GM18505 (cell line): ENCODE measurements at regions not wholly inside any gene's neighbourhood (a gene's known extent, or its start where the extent isn't known, plus 50 kb on each side); places are given as distances from the start of the nearest gene placed in this dataset.

Experiments used
- ATAC-seq: cut with Tn5 transposase; IDR thresholded peaks from one replicate; pipeline ENCODE4 v1.9.1; 2021; ENCODE audit not compliant: unreplicated experiment
- POLR2A ChIP-seq: IDR thresholded peaks from 4 replicates; pipeline ENCODE4 v1.6.1; 2011; ENCODE audit warnings: borderline replicate concordance; ENCODE audit not compliant: insufficient read depth, insufficient read length; ENCODE audit errors: extremely low read depth

DNA sequence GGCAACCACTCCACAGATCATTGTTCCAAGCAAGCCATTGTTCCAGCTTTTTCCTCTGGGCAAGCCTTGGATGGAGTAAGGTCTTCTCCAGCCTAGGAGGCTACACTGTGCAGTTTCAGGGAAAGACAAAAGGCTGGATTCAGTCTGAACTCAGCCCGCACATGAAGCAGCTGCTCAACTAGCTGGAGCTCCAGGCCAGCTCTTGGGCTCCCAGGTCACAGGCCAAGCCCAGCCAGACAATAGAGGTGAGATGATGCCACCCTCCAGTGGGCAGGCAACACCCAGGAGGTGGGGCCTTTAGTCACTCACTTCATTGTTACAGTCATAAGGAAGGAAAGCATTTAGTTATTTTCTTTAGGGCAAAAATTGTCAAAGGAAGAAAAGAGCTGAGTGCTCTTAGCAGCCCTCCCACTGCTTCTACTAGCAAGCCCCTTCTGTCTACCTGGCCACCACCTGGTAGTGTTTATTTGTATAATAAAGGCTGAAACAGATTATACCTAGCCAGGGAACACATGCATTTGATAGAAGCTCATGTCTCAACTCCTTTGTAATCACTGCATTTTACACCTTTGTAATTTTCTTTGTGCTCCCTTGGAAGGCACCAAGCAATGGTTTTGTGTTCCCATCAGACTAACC, 253.4 kb downstream of the WDR11 start:
- no peak for TF ChIP-seq POLR2A
- no peak for ATAC-seq

DNA sequence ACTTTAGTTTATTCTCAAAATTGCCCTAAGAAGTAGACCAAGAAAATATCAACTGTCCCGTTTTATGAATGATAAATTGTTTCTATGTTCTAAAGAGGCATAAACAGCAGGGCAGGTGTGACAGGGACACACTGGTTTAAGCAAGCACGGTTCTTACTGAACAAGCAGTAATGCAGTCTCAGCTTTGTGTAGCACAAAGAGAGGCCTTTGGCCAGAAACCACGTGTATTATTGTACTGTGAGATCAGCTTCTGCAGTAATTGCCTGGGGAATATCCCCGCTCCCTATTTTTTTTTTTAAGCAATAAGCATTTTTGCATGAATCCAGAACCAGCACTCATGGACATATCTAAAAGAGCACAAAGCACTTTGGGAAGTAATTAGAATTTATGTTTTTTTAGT, 255.4 kb downstream of the WDR11 start:
- ATAC-seq, result no peak
- no peak for TF ChIP-seq POLR2A

GRCh38 chr10:121108051-121108450, 256.9 kb downstream of the WDR11 start:
- no peak for ATAC-seq
- no peak for TF ChIP-seq POLR2A

- ATAC-seq, result no peak
- TF ChIP-seq POLR2A, result no peak
These were observed 259.2 kb downstream of the WDR11 start for GRCh38 chr10:121110369-121110768.

GRCh38 chr10:121112136-121112535, 261.0 kb downstream of the WDR11 start:
- no peak for TF ChIP-seq POLR2A
- no peak for ATAC-seq

- TF ChIP-seq POLR2A, result no peak
- ATAC-seq, result no peak
These were observed 261.6 kb downstream of the WDR11 start for GRCh38 chr10:121112579-121113384.

GRCh38 chr10:121113385-121113696, 262.2 kb downstream of the WDR11 start:
- ATAC-seq, result no peak
- no peak for TF ChIP-seq POLR2A

GRCh38 chr10:121113911-121114310, 262.7 kb downstream of the WDR11 start:
- TF ChIP-seq POLR2A, result no peak
- ATAC-seq, result no peak

DNA sequence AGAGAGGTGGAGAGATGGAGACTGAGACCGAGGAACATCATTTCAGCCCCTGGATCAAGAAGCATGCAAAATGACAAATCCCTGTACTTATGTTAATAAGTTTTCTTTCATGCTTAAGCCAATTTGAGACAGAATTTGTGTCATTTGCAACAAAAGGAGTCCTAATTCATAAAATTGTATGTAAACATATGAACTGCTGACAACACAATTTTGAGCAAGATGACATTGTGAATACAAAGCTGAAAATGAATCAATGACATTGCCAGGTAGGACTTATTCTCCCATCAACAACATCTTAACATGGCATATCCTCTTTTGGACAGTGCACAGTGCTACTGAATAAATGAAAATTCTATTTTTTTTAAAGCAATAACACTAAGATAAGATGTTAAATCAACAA, 264.0 kb downstream of the WDR11 start:
- TF ChIP-seq POLR2A, result no peak
- ATAC-seq, result no peak

GRCh38 chr10:121121462-121121861, 270.3 kb downstream of the WDR11 start:
- no peak for TF ChIP-seq POLR2A
- ATAC-seq, result no peak

DNA sequence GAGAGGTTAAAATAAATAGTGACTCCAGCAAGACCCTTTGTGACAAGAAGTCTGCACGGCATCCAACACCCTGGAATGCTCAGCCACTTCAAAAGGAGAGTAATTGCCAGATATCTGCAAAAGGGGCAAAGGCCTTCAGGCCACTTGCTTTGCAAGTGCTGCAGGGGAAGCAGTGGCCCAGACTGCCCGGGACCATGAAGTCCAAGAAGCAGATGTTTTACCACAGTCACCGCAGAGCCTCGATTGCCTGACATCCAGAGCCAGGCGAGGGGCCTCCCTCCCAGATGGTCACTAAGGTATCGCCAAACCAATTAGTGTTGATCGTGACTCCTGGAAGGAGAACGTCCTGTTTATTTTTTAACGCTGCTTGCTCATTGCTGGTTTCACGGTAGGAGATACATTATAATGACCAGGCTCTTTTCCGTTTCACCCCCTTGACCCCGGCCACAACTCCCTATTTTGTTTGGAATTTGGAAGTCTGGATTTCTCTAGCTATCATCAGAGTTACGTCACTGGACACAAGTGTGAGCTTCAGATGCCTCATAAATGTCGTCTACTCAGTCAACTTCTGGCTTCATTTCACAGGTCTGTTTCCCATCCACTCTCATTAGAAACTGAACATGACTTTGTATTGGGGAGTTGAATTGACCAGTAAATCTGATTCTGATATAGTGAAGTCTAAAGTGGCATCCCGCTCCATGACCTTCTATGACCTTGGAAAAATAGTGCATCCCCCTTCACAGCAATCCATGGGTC, 276.2 kb downstream of the WDR11 start:
- no peak for TF ChIP-seq POLR2A
- no peak for ATAC-seq

DNA sequence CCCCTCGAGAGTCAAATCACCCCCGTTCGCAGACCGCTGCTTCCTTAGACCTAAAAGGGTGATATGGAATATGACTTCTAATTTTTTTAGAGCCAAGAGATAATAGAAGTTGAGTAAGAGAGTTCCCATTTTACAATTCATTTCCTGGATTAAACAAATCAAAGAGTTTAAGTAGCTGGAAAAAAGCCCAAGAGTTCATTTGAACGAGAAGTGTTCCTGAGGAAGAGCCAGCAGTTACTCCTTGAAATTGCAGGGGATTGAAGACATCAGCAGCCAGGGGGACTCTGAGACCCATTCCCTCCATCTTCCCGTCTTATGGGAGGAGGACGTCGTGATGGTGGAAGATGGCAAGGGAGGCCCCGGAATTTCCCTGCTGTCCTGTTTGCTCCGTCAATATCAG, 277.0 kb downstream of the WDR11 start:
- ATAC-seq, result no peak
- TF ChIP-seq POLR2A, result no peak

- no peak for TF ChIP-seq POLR2A
- no peak for ATAC-seq
These were observed 278.1 kb downstream of the WDR11 start for GRCh38 chr10:121129266-121129665.

DNA sequence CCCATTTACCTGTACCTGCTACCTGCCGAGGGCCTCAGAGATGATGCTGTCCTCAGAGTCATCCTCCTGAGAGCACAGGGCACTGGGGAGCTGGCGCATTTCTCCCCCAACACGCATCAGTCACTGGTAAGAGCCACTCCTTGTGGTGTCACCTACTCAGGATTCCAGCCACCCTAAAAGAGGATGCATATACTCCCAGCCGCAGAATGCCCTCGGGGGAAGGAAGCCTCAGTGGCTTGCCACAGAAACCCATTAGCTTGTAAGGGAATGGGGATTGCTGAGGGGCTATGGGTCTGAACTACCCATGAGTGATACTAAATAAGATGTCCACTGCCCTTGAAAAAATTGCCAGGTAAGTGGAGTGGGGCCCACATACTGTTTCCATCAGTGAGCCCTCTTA, 279.2 kb downstream of the WDR11 start:
- ATAC-seq, result no peak
- TF ChIP-seq POLR2A, result no peak
